ENCODE measurements at regions not wholly inside any gene's neighbourhood (a gene's known extent, or its start where the extent isn't known, plus 50 kb on each side); places are given as distances from the start of the nearest gene placed in this dataset.

DNA sequence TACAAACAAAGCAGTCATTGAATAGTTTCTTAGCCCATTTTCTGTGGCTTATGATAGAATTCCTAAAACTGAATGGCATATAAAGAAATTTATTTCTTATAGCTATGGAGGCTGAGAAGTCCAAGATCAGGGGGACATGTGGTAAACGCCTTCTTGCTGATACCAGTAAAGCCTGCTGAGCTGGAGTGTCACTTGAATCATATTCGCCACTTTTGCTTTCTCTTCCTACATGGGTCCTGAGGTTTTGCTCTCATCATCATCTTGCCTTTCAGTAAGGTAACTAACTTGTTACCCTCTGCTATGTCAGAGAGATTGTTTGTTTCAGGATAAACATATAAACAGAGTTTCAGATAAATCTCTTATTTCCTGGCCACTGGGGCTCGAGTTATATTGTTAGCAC is 203.3 kb upstream of the DMRT1 start:
- TF ChIP-seq CTCF (conservative IDR thresholded peaks at IDR 0.05; ENCODE audit: low read depth, low read length) (no peak), EZH2 (IDR thresholded peaks at IDR 0.05; ENCODE audit: low read length, unreplicated experiment) (no peak)
